LNCaP clone FGC (cell line): ENCODE measurements at regions not wholly inside any gene's neighbourhood (a gene's known extent, or its start where the extent isn't known, plus 50 kb on each side); places are given as distances from the start of the nearest gene placed in this dataset.

Source experiments
- DNase-seq: peaks from one replicate; pipeline ENCODE4 v3.0.0-alpha.2; 2011; ENCODE audit warnings: low read depth
- H3K4me3 ChIP-seq: 2 replicates; pipeline ENCODE4 v1.5.1; 2011; ENCODE audit warnings: mild to moderate bottlenecking, low read depth, low read length, control low read depth
- TF ChIP-seq, protein P1 (sequence below): IDR thresholded peaks from 2 replicates; pipeline ENCODE4 v1.5.1; 2012; ENCODE audit warnings: mild to moderate bottlenecking; ENCODE audit not compliant: control insufficient read depth, insufficient read depth; ENCODE audit errors: extremely low read depth

DNA sequence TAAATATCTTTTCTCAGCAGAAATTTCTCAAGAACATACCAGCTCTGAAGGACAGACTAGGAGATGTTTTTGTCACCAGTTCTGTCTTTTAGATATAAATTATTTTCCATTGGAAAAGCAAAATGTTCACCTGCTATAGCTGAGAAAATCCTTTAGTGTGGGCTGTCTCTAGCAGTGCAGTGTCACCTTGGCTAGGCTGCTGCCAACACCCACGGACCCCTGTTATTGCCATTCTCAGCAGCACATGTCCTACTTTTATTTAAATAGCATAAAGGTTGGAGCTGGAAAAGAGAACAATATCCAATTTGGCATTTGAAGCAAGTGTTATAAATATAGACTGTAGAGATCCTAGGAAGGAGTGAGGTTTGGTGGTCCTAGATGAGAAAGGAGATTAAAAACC lies 156.4 kb downstream of the TPH2 start:
- no peak overlapping the region for H3K4me3 ChIP-seq
- TF ChIP-seq, protein P1, sequence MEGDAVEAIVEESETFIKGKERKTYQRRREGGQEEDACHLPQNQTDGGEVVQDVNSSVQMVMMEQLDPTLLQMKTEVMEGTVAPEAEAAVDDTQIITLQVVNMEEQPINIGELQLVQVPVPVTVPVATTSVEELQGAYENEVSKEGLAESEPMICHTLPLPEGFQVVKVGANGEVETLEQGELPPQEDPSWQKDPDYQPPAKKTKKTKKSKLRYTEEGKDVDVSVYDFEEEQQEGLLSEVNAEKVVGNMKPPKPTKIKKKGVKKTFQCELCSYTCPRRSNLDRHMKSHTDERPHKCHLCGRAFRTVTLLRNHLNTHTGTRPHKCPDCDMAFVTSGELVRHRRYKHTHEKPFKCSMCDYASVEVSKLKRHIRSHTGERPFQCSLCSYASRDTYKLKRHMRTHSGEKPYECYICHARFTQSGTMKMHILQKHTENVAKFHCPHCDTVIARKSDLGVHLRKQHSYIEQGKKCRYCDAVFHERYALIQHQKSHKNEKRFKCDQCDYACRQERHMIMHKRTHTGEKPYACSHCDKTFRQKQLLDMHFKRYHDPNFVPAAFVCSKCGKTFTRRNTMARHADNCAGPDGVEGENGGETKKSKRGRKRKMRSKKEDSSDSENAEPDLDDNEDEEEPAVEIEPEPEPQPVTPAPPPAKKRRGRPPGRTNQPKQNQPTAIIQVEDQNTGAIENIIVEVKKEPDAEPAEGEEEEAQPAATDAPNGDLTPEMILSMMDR, result no peak
- DNase-seq, result no peak

- TF ChIP-seq, protein P1, result no peak
- no peak for DNase-seq
These were observed 160.0 kb downstream of the TPH2 start for GRCh38 chr12:72098622-72099021.

DNA sequence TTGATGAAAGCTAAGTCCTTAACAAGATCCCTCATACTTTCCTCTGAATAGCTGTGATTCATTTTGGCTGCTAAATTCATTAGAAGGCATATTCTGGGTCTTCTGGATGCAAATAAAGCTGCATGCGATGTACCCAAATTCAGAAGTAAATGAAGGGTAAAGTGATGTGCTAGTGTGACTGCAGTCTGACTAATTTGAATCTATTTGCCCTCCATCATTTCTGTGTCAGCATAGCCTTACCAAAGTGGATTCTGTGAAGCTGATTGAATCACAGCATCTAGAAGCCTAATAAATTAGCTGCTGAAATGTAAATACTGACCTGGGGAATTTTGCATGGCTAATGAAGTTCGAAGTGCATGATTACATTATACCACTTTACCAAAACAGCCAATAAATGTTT lies 162.2 kb downstream of the TPH2 start:
- DNase-seq, result no peak
- TF ChIP-seq, protein P1, result no peak
- H3K4me3 ChIP-seq, result no peak overlapping the region

More at GRCh38 chr12:72098622-72099021, 160.0 kb downstream of the TPH2 start:
- H3K4me3 ChIP-seq, result no peak overlapping the region

DNA sequence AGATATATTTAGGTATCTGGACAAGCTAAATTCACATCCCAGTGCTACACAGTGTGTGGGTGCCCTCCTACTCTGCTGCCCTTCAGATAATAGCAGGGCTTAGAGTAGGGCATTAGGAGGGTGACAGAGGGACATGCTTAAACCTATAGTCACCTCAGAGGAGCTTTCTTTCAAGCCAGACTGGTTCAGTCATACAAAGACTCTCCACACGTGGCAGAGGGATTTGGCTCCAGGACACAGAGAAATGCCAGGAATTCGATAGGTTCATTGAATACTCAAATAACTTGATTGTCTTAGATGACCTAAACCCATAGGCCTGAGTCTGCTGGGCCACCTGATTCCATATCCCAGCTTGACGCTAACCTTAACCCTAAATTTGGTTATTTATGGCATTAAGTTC lies 163.5 kb downstream of the TPH2 start:
- H3K4me3 ChIP-seq, result no peak overlapping the region
- TF ChIP-seq, protein P1, result no peak
- DNase-seq, result no peak

- TF ChIP-seq, protein P1, result no peak
- H3K4me3 ChIP-seq, result no peak overlapping the region
- no peak for DNase-seq
These were observed 166.3 kb upstream of the TRHDE start for GRCh38 chr12:72105849-72106248.

- TF ChIP-seq, protein P1, result no peak
- H3K4me3 ChIP-seq, result no peak overlapping the region
These were observed 161.1 kb upstream of the TRHDE start for GRCh38 chr12:72110937-72111650.

GRCh38 chr12:72111706-72112105 lies 160.5 kb upstream of the TRHDE start:
- no peak overlapping the region for H3K4me3 ChIP-seq
- TF ChIP-seq, protein P1, result no peak
- no peak for DNase-seq

More at GRCh38 chr12:72110937-72111650, 161.1 kb upstream of the TRHDE start:
- DNase-seq, result no peak
